HK-2 (cell line): ENCODE measurements at regions not wholly inside any gene's neighbourhood (a gene's known extent, or its start where the extent isn't known, plus 50 kb on each side); places are given as distances from the start of the nearest gene placed in this dataset.

Experiments used
- DNase-seq: peaks from one replicate; pipeline ENCODE4 v3.0.0-alpha.2; 2018; ENCODE audit not compliant: unreplicated experiment

DNA sequence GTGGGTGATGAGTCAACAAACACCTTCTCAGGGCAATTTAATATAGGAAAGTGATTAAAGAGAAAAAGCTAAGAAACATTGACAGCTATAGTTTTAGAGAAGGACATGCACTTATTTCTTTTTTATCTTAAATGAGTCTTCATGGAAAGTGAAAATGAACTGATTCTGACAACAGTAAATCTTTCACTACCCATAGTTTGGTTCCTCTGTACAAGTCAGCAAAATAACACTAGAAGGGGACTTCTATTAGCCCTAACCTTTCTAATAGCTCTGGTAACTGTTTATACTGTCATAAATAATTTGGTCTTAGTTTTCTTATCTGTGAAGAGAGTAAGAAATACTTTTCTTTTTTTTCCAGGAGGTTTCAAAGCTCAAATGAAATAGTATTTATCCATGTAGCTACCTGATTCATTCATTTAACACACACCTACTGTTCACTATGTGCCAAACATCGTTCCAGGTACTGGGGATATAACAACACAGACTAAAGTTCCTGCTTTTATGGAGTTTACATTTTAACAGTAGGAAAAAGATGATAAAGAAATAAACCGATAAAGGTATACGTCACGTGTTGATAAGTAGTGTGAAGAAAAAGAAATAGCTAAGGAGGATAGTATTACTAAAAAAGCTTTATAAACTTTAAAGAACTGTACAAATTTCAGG lies 148.2 kb downstream of the PCSK1 start:
- no peak for DNase-seq

DNA sequence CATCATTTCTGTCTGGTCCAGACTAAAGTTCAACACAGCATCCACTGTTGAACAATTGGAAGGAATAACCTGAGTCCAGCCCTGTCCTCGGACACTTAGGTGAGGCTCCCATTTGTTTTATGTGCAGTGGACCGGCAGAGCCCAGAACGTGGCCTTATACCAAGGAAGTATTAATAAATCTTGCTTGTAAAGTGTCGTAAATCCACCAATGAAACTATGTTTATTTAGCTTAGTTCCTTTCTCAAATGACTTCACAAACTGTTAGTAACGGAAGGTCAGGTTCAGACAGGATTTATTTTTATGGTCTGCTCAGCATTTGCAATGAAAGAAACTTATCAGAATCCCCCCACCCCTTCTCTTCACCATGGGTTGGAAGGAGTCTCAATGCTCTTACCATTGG lies 149.5 kb downstream of the PCSK1 start:
- no peak for DNase-seq

DNA sequence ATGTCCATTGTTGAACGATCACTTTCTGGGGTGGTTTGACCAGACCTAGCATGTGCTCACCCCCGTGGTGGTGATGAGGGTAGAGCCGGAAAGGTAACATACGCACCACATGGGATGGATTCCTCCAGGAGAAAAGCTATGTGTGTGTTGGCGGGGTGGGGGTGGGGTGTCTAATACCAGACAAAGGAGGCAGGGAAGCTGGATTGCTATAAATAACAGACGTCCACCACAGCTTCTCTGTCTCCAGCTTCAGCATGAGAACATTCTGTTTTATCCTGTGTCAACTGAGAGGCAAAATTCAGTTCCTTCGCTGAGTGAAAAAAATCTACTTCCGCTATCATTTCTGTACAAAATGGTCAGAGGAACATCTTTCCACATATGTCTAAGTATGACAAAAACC lies 151.0 kb downstream of the PCSK1 start:
- DNase-seq = no peak

DNA sequence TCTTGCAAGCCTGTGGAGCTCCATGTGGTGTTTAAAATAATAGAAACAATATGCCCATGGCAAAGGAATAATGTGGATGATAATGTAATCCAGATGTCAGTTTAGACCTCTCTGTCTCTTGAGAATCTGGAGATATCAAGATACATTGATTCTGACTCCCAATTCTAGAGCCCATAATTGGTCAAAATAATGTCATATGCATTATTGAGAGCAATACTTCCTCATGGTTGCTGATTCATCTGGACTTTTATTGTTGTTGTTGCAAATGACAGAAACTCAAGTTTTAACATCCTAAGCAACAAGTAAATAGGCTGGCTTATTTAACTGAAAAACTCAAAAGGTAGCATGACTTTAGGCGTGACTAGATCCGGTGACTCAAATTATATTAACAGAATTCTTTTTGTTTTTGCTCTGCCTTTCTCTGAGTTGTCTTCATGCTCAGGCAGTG lies 152.1 kb downstream of the PCSK1 start:
- DNase-seq = no peak

DNA sequence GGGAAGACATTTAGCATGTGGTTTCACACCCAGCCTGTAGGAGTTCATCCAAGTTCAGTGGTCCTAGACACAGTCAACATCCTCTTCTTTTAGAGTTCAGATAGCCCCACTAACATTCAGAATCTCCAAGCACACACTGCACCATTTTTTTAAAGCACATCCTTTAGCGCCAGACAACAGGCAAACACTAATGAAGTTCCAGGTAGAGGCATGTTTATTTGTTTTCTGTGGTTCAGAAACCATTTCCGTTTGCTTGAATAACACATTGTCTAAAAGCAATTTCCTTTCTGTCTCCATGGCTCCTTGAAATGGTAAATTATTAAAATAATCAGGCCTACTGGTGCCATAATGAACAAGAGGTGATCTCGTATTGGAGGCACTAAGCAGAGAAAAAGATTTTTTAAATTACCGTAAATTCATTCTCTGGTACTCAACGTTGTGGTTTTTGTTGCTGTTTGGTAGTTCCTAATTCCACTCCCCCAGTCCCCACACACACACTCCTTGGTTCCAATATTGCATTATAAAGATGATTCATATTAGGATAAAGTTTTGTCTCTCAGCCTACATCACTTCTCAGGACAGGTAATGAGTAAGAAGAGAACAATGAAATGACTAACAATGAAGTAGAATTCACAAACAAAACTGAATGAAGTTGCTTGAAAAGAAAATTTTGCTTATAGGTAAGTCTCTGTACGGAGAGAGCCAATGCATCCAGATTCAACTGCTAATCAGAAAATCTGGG lies 153.1 kb downstream of the PCSK1 start:
- no peak for DNase-seq

DNA sequence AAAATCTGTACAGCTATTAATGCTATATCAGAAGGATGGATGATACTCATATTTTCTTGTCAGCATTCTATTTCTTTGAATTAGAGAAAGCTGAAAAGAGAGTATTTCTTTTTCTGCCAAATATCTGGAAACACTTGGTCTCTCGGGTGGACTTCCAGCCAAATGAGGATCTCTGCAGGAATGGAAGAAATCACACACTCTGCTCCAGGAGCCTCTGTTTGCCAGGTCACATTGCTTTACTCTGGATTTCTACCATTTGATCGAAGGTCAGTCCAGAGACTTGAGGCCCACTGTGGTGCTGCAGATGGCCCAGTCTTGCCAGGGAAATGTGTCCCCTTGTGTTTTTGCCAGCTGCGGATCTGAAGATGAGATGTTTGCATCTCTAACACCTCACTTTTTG lies 154.1 kb downstream of the PCSK1 start:
- DNase-seq = no peak

DNA sequence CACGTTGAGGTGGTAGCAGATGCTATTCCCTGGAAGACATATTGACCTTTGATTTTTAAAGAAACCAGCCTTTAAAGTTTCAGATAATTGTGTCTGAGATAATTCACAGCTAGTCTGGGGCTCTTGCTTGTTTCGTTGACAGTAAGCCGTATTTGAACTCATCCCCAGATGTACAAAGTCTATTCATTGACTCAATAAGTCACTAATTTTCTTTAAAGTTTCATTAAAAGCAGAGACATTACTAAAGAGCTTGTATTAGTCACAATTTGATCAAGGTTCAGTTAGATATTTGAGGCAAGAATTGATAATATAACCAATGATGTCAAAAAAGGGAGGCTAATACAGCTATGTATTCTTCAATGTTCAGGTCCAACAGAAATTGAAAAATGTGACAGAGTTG lies 158.0 kb downstream of the PCSK1 start:
- DNase-seq = no peak

DNA sequence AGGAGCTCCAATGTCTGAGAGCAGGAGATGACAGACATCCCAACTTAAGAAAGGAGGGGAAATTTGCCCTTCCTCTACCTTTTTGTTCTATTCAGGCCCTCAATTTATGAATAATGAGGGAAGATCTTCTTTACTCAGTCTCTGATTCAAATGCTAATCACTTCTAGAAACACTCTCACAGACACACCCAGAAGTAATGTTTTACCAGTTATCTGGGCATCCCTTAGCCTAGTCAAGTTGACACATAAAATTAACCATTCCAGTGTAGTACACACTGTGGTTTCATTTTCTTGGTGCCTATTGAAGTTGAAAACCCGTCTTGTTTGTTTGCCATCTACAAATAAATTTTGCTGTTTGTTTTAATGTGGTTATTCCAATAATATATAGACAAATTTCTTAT lies 167.6 kb downstream of the PCSK1 start:
- DNase-seq = no peak

DNA sequence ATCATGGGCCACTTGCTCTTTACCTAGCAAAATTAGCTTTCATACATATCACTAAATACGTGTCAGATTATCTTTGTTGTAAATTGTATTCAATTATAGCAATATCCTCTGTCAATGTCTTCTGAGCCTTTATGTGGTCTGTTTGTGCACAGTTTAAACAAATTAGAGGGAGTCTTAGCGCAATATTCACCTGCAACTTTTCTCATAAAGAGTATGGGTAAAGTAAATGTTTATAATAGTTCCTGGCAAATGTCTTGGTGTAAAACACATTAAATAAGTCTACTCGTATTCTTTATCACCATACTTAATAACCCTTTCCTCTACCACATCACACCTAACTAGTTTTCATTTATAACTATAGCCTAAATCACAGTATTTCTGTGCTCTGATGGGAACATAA lies 169.0 kb downstream of the PCSK1 start:
- no peak for DNase-seq

DNA sequence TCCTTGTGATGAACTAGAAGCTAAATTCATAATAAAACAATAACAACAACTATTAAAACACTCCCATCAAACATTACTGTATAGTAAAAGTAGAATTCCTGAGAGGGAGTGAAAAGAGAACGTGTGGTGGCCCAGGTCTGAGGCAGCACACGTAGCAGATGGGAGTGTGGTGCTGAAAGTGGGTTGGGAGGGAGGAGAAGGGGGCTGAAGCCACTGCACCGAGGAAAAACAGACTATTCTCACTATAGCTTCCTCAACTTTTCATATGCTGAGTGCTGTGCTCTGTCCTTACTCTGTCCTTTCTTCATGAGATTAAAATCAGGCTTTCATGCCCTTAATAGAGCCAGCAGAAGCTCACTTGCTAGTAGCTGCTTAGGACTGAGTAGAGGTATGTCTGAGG lies 170.9 kb downstream of the PCSK1 start:
- DNase-seq = no peak

DNA sequence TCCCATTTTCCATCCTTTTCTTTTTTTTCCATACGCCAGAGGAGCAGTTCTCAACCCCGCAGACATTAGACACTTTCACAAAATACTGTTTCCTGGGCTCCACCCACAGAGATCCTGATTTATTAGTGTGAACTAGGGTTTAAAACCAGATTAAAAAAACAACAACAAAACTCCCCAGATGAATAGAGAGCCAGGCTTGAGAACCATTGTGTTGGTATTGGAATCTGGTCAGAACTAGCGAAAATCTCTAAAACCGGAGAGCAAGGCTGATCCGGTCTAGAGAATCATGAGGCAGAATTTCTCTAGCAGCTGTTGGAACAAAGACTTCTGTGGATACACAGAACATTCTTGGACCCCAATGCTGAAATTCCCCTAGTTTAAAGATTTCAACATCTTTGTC lies 173.0 kb downstream of the PCSK1 start:
- no peak for DNase-seq

DNA sequence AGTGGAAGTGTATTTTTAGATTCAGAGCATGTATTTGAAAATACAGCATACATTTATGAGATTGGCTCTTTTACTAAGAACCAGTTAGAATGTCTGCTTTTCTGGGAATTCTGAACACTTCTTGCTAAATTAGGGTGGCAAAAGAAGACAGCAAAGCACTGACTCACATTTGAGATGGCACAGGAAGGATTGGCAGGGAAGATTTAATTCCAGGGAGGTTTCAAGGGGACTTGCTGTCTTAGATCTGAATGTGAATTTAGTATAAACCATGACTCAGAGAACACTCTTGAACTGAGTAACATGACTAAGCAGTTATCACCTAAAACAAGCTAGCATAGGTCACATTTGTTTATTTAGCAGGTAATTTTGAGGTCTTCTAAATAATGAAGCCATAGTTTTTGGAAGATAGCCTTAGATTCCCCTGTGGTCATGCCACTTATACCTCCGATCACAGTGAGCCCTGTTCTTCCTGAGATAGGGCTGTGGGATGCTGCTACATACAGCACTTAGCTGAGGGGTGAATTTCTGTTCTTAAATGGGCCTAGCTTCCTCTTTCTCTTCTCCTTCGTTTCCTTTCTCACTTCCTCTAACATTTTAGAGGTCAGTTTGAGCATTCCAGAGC lies 173.8 kb downstream of the PCSK1 start:
- DNase-seq = no peak

DNA sequence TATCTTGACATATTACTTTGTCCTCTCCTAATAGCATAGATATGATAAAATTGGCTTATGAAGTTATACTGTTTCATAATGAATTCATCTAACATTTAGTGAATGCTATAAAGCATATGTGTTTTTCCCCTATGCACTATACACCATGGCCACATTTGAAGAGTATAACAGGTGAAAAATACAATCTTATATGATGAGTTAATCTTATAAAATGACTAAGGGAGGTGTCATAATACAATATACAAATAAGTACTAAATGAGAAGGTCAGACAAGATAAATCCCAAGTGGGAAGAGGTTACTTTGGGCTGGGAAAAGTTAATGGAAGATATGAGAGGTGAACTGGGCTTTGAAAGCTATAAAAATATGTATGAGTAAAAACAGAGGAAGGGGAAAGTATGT lies 174.4 kb downstream of the PCSK1 start:
- DNase-seq = no peak

DNA sequence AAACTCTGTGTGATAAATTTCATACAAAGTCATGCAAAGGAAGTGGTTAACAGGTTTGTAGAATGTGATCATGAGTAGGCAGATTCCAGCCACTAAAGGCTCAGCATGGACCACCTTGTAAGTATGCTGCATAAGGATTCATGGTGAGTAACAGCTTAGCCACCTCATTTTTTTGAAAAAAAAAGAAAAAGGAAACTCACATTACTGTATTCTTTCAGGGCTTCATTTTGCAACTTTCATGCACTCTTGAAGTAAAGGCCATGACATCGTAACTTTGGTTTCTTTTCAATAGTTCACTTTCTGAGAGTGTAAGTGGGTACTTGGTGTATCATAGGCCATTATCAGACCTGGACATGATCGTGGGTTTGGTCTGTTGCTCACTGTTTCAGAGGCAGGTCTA lies 175.1 kb downstream of the PCSK1 start:
- DNase-seq = no peak

DNA sequence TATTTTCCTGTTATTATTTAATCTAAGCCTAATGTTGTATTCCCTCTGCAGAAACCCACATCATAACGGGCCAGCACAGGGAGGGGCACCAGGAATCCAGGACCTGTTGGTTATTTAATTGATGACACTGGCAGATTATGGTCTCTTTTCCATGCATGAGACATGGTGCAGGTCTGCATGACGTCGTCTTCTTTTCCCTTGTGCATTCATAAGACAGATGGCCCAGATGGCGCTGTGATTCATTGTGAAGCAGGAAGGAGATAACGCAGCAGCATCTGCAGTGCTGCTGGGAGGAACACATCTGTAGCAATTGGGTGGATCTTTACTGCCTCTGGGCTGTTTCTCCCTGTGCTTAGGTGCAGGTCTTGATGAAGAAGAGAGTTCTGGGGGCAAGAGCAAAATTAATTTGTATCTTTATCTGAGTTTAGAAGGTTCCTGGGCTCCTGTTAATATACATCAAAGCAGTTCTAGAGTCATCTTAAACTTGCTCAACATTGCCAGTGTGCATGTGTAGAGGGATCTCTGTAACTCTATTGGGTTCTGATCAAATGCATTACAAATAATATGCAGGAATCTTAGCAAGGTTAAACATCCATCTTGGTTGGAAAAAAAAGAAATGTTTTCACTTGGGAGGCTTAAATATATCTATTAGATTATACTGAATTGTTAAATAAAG lies 176.1 kb downstream of the PCSK1 start:
- DNase-seq = no peak

DNA sequence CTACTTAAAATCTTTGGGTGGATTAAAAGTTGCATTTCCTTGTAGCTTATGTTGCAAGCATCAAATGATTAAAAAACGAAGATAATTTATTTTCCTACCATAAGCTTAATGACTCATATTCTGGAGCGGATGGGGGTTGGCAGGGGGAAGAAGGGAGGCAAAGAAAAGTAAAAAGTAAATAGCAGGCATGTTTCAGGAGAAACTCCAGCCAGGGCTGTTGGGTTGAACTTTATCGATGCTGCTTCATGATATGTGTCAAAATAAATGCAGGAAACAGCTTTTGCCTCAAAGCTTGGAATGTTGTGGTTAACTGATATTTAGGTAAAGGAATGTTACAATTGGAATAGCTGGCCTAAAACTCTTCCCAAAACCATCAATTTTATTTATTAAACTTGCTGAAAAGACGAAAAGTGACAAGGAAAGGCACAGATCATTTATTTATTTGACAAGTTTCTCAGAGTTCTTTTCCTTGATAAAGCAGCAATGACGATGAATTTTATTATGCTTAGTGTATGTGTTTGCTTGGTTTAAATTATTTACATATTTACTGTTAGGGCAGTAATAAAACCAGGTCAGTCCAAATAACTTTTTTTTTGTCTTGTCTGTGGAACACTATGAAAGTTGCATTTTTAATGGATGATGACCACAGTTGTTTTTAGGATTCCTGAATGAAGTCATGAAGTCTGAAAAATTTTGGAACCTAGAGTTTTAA lies 177.9 kb downstream of the PCSK1 start:
- DNase-seq = no peak

DNA sequence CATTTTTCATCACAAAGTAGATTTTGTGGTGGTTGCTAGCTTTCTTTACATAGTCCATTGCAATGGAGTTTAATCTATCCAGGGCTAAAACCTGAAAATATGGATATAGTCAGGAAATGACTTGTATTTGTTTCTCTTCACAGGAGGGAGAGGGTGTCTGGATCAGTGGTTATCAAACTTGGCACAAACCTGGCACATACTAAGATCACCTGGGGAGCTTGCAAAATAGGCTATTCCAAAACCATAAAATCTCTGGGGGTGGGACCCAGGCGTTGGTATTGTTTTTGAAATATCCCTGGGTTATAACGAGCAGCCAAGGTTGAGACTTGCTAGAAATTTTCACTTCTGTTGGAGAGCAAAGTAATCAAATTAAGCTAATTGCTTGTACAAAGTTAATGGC lies 179.9 kb downstream of the PCSK1 start:
- no peak for DNase-seq

DNA sequence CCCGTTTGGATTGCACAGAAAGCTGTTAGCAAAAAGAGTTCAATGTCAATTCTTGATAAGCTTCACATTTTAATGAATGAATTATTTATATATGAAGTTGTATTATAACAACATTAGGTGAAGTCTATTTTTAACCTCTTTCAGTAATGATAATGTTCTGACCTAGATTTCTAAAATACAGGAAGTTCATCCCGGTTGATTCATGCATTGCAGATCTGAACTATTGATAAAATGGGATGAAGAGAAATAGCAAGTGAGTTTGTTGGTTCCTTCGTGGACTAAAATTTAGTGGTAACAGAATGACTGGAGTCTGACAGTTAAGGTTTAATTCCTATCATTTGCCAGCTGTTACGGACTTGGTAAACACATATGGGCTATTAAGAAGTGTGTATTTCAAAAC lies 180.5 kb downstream of the PCSK1 start:
- no peak for DNase-seq

DNA sequence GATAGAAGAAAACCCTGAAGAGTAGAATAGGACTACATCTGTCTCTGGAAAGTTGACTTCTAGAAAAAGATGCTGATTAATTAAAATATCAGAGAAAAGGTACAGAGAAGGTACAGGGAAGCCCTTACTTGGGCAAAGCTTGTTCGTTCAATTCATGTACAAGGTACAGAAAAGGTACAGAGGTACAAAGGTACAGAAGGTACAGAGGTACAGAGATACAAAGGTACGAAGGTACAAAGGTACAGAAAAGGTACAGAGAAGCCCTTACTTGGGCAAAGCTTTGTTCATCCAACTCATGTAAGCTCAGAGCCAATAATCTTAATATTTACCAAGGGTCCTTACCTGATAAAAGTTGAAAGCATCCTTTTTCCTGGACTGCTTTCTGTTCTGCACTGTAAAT lies 182.3 kb downstream of the PCSK1 start:
- no peak for DNase-seq

DNA sequence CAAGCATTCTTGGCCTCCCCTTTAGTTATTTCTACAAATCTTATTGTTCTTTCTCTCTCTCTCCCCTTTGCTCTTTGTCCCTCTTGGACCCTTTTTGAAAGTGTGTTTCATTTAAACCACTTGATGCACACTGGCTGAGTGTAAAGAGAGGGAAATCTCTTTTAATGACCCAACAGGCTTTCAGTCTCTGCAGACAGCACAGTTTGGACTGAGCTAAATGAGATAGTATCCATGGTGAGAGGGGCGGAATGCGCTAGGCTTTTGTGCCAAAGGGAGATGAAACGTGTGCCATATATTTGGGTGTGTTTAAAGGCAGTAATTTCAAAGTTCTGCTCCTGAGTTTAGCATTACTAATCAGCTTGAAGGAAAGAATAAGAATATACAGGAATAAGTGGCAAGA lies 184.9 kb downstream of the PCSK1 start:
- no peak for DNase-seq

DNA sequence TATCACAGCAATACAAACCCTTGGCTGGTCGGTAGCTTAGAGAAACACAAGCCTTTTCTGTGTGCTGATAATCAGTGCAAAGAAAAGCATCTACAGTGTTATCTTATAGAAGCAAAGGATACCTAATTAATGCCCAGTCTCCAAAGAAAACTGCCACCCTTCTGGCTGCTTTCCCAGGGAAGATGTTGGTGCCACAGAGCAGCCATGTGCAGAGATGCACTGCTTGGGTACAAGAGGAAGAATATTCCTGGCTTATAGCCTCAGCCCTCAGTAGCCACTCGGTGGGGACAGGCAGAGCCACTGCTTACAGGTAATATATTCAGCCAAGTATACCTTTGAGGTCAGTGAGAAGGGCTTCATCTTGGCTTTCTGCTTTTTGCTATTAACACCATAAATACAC lies 185.3 kb downstream of the PCSK1 start:
- no peak for DNase-seq

DNA sequence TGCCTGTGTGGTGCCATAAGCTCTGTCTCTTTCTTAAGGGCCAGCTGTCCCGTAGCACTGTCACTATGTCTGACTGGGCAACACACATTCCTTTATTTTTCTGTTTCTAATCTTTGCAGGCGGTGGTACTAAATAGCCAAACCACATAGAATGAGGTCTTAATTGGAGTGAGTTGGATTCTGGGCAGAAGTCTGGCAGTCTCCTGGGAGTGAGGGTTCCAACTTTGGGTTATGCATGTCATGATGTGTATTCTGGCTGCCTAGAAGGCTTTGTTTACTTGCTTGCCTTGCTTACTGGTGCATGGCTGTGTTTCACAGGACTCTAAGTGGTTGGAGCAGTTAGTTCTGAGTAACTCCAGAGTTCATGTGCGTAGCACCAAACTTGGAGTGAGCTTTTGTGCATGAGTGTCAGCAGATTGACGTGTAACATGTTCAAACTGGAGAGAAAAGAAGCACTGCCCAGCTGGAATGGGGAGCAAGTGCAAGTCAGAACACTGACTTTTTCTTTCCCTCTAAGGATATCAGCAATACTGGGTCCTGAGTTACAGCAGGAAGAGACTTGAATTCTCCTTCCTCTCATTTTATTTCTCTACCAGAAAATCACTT lies 185.8 kb downstream of the PCSK1 start:
- DNase-seq = no peak
